Activated gamma-delta T cell treated with Interleukin-2 at 50 U/mL for 16 hours (primary cell): ENCODE measurements at regions not wholly inside any gene's neighbourhood (a gene's known extent, or its start where the extent isn't known, plus 50 kb on each side); places are given as distances from the start of the nearest gene placed in this dataset.
"Not testable (repeated sequence)": the region's sequence is repeated elsewhere in the genome, so short reads cannot be mapped to it uniquely, and the experiment has no call there.

Experiments
- DNase-seq: peaks from one replicate; pipeline ENCODE4 v3.0.0-alpha.2; 2020

DNA sequence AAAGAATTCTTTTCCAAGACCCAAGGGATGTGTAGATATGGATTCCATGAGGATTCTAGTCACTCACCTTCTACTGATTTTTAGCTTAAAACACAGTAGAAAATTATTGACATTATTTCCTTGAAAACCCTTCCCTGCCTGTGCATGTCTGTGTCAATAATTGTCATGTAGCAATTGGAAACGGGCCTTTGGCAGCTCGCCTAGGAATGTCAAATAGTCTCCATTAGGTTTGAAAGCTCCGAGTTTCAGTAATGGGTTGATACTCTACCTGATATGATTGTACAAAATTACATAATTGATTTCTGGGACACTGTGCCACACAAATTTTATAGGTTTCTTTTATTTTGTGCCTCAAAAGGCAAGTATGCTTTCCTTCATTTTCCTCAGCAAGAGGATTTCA is 515.2 kb upstream of the ARID1B start:
- DNase-seq = no peak

DNA sequence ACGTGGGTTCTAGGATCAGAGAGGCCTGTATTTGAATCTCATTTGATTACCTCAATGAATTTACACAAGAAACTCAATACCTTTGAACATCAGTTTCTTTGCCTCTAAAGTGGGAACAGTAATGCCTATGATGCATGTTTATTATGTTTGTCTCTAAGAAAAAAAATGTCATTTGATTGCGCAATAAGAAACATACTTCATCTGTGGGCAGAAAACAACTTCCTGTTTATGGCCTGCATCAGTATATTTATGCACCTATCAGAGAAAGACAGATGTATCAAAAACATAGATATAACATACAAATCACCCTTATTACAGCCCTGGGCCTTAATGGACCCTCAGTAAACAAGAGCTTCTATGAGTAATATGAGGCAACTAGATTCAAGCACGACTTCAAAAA is 516.4 kb upstream of the ARID1B start:
- DNase-seq = no peak

DNA sequence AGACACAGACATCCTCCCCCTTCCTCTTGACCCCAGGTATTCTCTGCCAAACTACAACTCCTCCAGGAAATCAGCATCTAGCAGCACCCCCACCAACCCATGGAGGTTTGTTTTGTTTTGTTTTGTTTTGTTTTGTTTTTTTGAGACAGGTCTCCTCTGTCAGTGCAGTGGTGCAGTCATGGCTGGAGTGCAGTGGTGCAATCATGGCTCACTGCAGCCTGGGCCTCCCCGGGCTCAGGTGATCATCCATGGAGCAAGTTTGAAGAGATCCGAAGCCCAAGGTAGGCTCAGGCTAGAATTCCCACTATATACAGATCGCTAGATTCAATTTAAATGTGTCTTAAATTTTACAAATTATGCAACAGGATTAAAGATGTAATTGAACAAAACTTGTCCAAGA is 518.2 kb upstream of the ARID1B start:
- DNase-seq = no peak

DNA sequence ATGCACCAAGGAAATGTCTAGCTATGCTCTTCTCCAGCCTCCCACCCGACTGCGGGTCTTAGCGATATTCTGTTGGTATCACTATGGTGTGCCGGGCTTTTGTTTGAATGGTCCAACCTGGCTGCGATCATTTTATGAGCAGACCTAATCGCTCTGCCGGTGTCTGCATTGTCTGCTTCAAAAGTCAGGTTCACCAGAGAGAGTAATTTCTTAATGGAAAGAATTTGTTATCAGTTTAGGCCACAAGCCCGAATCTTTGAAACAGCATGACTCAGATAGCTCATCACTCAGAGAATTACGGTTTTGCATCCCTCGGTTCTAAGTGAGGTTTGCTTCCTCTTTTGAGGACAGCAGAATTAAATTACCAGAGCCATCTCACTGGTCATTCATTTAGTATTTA is 521.0 kb upstream of the ARID1B start:
- DNase-seq = no peak

DNA sequence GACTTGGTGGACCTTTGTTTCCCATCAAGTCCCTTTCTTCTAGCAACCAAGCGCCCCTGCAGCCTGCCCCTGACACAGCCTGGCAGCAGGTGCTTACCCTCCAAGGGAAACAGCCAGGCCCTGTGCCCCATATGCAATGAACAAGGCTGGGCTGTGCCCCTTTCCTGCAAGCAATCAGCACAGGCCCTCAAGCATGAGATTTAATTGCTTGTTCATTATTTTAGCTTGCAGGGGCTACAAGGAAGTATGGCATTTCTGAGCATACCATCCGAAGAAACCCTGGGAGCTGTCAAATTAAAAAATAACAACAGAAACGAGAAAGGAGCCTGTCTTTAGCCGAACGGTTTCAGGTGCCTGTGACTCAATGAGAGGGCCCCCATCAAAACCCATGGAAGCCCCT is 522.9 kb upstream of the ARID1B start:
- no peak for DNase-seq

DNA sequence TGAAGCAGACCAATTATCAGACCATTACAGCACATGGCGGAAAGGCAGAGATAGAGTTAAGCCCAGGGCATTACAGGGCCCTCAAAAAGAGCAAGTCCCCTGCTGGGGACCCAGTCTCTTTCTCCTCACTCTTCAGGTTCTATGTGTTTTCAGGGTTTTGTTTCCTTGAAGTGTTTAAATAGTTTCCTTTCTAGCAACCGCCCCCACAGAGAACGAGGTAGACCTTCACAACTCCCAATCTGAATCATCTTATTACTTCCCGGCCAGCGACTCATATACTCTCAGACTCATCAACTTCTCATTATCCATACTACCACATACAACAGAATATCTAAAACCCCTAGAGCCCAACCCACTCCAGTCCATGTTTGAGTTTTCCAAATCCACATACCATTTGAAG is 526.6 kb upstream of the ARID1B start:
- DNase-seq = no peak

DNA sequence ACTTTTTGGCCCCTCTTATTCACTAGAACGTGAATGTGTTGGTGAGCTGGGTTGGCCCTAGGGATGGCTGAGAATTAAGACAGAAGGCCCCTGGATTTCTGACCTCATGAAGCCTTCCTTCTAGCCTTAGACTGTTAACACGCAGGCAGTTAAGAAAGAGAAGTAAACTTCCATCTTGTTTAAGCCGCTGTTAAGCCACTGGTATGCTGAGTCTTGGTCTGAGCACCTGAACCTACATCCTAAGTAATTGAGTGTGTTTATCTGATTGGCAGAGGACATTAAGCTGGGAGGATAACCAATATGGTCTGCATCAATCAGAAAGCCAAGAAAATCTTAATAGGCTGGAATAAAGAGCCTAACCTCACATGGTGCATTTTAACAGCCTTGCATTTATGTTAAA is 535.0 kb upstream of the ARID1B start:
- DNase-seq = no peak

DNA sequence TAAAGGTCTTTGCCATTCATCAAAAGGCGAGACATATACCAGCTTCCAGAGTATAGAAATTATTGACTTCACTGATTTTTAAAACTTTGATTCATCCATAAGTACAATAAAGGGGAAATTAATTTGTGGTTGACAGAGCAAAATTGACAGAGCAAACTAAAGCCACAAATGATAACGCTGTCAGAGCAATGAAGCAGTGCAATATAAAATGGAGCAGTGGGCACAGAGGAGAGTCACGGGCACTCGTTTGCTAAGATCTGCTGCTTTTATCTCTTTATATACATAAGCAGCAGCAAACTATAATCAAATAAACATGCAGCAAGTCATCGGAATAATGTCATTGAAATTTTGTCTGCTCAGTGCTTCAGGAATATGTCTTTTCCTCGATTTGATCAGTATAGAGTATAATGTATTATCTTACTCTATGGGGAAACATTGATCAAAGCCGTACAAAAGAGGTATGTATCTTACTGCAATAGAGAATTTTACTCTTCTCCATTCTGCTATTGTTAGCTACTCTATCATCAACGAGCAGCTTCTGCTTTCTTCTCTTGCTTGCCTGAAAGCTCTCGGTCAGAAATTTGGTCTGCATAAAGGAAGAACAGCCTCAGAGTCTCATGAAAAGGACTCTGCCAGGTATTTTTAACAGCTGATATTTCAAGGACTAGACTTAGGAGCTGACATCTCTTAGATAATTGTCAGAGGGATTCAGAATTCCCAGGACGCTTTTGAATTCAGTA is 546.0 kb upstream of the ARID1B start:
- no peak for DNase-seq

DNA sequence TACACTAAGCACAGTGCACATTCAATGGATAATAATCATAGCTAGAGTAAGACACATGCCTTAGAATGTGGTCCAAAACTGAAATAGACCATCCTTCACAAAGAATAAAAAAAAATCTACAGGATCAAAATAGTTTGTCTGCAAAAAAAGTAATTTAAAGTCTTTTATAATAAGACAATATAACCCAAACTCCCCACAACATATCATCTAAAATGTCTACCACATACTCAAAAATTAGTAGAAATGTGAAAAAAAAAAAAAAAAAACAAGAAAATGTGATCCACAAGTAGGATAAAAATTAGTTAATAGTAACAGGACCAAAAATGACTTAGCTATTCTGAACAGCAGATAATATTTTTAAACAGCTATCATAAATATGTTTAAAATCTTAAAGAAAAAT is 557.2 kb upstream of the ARID1B start:
- no peak for DNase-seq

DNA sequence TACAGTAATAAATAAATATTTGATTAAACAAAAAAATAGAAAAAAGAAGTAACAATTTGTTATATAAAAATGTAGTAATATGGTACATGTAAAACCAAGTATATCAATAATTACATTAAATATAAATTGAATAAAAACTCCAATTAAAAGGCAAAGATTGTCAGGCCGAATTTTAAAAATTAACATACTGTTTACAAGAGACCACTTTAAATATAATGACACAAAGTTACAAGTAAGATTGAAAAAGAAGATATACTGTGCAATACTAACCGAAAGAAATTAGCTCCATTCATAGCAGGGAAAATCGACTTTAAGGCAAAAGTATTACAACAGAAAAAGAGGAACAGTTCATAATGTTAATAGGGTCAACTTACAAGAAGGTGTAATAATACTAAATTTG is 571.5 kb upstream of the ARID1B start:
- no peak for DNase-seq

DNA sequence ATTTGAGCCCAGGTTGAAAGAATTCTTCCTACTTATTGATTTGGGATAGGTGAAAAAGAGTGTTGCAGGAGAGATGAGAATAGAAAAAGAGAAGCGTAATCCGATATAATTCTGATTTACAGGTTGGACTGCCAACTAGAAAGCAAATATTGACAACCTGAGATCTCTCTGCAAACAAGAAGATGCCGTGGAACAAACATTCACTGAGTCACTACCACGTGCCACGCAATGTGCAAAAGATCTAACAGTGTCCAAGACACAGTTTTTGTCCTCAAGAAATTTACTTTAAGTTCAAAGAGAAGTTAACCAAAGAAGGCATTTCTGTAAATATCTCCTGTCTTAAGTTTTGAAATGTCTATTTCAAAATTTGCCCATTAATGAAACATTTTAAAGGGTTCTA is 578.0 kb upstream of the ARID1B start:
- DNase-seq = no peak

DNA sequence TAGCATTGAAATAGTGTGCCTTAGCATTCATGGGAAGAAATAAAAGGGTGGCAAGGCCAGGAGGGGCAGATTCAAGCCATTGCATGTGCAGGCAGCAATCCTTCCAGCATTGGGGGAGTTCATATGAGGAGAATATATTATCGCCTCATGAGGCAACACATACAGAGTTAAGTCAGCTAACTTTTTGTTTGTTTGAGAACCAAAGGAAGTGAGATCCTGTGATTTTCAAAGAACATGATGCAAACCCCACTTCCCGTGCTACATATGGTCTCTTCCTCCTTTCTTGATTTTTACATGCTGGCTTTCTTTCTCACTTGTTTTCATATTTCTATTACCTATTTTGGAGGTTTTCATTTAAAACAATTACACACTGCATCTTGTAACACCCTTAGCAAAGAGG is 579.7 kb upstream of the ARID1B start:
- DNase-seq = no peak

DNA sequence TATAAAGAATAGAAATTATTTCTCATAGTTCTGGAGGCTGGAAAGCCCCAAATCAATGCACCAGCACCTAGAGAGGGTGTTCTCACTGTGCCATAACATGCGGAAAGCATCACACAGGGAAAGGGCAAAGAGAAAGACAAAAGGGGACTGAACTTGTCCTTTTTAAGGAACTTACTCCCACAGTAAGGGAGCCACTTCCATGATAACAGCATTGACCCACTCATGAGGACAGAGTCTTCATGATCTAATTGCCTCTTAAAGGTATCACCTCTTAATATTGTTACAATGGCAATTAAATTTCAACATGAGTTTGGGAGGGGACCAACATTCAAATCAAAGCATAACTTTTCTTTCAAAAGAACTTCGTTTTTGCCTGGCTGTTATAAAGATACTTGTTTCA is 582.2 kb upstream of the ARID1B start:
- DNase-seq = no peak

DNA sequence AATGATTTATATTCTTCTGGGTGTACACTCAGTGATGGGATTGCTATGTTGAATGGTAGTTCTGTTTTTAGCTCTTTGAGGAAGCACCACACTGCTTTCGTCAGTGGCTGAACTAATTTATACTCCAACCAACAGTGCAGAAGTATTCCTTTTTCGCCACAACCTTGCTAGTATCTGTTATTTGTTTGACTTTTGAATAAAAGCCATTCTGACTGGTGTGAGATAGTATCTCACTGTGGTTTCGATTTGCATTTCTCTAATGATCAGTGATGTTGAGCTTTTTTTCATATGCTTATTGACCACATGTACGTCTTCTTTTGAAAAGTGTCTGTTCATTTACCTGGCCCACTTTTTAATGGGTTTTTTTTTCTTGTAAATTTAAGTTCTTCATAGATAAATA is 583.8 kb upstream of the ARID1B start:
- DNase-seq = no peak

DNA sequence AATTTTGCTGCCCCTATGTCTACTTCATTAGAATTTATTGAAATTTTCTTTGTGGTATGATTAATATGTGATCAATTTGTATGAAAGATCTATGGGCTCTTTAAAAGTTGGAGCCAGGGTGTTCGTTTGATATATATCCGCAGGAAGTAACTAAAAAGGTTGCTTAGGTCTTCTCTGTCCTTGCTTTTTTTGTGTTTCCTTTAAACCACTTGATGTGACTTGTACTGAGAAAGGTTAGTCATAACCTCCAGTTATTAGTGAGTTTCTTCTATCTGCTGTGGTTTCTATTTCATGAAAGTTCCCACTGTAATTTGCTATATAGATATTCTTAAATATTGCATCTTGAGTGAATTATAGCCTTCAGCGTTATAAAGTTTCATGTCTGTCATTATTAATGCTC is 585.3 kb upstream of the ARID1B start:
- DNase-seq = no peak

DNA sequence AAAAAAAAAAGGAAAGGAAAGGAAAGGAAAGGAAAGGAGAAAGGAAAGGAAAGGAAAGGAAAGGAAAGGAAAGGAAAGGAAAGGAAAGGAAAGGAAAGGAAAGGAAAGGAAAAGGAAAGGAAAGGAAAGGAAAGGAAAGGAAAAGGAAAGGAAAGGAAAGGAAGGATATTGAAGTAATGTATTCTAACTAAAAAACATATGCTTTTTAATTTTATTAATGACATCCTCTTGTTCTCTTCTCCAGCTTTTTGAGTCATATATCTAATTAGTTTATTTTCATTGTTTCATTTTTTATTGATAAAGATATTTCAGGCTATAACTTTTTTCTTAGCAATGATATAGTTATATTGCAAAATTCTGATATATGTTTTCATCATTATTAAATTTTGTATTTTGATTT is 585.8 kb upstream of the ARID1B start:
- DNase-seq = not testable (repeated sequence)

DNA sequence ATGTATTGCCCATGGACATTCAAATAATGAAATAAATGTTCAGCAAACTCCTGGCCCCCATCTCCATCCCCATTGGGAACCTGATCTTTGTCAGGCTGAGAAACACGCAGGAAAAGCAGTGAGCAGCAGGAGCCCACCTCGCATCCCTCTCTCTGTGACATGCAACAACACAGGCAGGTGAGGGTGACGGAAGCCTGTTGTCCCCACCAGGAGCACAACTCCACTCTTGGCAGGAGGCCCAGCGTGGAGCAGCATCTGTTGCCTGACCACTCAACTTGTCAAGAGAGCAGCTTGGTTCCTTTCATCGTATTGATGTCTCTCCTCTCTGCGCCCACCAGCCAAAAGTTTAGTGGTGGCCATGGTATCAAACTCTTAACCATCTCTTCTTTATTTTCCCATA is 586.9 kb upstream of the ARID1B start:
- no peak for DNase-seq

DNA sequence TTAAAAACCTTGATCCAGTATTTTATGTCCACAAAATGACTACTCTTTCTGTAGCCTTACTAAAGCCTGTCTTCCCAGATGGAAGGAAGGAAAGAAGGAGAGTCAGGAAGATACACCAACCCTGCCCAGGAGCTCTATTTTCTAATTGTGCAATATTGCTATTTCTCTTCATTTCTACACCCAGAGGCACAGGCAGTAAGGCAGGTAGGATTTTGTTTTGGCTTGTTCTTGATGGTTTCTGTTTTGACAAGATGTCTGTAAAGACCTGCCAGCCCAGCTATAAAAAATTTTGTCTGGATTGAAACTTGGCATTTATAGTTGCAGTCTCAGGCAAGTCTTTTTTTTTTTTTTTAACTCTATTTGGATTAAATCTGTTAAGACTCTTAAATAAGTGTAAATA is 587.5 kb upstream of the ARID1B start:
- no peak for DNase-seq

DNA sequence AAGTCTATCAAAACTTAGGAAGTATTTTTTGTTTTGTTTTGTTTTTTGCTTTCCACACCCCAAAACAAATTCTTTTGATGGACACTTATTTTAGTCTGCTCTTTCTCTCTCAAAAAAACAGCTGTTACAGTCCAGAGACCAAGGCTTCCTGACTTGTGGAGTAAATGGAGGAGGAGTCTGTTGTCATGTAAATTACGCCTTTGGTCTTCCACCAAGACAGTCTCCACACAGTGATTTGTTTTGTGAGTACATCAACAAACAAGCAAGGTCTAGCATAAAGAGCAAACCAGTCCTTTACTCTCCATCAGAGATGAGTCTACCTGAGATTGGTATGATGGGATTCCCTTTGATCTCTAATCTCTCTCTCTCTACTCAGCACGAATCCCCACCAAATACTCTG is 588.0 kb upstream of the ARID1B start:
- no peak for DNase-seq

DNA sequence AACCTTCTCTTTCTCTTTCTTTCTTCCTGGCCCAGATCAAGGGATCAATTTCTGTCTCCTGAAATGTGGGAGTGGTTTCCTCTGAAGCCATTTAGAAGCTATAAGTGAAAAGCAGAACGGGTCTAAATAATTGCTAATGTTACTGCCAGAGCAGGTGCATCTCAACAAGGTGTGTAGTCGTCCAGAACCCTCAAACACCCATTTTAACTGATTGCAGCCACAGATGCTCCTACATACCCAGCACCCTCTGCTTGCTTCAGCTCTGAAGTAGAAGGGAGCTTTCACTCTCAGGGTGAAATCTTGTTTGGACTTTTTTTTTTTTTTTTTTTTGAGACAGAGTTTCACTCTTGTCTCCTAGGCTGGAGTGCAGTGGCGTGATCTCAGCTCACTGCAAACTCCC is 592.1 kb upstream of the ARID1B start:
- DNase-seq = no peak

DNA sequence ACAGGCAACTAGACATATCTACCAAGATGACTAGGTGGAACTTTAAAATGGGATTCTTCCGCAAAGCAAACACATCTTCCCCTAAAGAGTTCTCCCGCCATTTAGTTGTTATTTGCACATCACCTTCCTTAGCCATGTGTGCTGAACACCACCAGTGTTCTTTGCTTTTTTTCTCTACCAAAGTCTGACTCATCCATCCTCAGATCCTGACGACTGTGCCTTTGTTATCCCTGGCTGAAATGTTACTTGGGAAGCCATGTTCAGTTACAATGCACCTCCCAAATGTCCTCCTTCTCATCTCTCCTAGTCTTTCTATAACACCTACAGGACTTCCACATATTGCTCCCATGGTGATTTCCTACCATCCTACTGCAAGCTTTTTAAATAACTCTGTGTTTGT is 593.5 kb upstream of the ARID1B start:
- no peak for DNase-seq

DNA sequence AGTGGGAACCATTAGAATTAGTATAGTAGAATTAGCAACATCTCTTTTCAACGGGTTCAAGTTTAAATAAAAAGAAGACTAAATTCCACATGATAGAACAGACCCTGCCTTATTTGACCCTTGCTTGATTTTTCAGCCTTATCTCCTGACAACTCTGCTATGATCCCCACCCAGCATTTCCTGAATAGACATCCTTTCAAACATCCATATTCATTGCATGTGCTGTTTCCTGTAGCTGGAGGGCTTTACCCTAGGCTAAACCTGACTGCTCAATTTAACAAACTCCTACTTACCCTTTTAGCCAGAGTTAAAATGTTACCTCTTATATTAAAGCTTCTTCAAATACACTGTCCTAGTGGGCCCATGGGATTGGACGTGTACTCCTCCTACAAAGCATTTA is 594.8 kb upstream of the ARID1B start:
- DNase-seq = no peak

DNA sequence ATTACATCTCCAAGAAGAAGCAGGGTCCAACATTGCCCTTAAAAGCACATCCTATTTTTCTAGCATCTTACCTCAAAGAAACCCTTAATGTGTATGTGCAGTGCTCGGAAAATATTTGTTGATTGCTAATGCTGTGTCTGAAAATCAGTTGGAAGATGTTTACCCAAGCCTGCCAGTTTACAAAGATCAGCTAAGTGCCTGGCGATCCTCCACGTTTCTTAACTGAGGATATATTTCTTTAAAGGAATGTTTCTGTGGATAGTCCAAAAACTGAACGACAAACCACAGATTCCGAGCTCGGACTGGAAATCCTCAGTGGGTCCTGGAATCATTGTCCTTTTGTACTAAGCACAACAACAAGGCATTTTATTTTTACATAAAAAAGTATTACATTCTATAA is 595.7 kb upstream of the ARID1B start:
- no peak for DNase-seq

DNA sequence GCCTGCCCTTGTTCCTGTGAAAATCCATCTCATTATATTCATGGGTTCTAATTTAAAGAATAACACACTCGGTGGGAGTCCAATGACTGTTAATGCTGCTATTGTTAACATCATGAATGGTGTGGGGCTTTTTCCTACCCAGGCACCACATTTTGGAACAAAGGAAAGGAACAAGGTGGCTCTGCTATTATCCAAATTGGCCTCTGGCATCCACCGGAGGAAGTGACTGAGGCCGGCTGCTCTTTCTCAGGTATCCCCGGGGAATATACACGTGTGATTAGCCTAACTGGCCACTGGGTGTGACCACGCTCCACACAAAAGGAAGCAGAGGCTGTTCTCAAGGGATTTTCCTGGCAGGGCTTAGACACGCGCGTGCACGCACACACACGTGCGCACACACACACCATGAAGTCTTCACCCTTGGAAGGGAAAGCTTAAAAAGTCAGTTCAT is 601.2 kb upstream of the ARID1B start:
- DNase-seq = no peak

DNA sequence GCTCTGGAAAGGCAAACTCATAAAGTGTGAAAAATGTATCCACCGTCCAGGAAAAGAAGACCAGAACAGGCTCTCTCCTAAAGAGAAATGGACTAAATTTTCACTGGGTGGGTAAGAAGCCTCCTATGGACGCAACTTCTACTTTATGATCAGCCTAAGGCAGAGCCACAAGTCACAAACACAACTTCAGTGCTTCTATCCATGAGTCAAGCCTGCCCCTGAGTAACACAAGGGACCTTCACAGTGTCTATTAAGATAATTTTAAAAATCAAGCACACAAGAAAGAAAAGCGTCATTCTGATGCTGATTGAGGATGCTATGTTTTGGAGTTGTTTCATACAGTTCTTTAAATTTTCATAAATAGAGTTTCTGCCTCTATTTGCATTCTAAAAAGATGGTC is 601.7 kb upstream of the ARID1B start:
- DNase-seq = no peak
